ENCODE measurements at regions not wholly inside any gene's neighbourhood (a gene's known extent, or its start where the extent isn't known, plus 50 kb on each side); places are given as distances from the start of the nearest gene placed in this dataset.

- no peaks in the 10 kb centered on the region for H3K9me2 ChIP-seq (ENCODE audit: insufficient read depth)
- intact Hi-C loops (cut with micrococcal nuclease; ENCODE audit: unreplicated experiment): no loop called here
- no peak overlapping the region for H3K4me2 ChIP-seq
- no peaks in the 10 kb centered on the region for H3K36me3 ChIP-seq (ENCODE audit: low read depth)
- no peaks in the 10 kb centered on the region for H3F3A ChIP-seq (ENCODE audit: insufficient read depth, low read depth)
- DNase-seq: no peak
- no peaks in the 10 kb centered on the region for H3K4me1 ChIP-seq (replicated peaks; ENCODE audit: insufficient read depth)
- TF ChIP-seq CTCF (conservative IDR thresholded peaks at IDR 0.05): no peak
- no peak for TF ChIP-seq EZH2 (IDR thresholded peaks at IDR 0.05; ENCODE audit: low read depth)
- no peak overlapping the region for H3K4me3 ChIP-seq
- no peaks in the 10 kb centered on the region for H3K9me3 ChIP-seq (ENCODE audit: insufficient read depth, low read depth)
- ChIA-PET POLR2A (ENCODE audit: unreplicated experiment) (no interaction called here), CTCF (no interaction called here)
- no peaks in the 10 kb centered on the region for H3K27me3 ChIP-seq (ENCODE audit: insufficient read depth, low read depth)
- BruUV-seq (replicated peaks): no TSS peak
- H3K27ac ChIP-seq: no peak overlapping the region
- no peak overlapping the region for H2AFZ ChIP-seq
- H3K79me2 ChIP-seq (ENCODE audit: low read depth): no peaks in the 10 kb centered on the region
- H4K20me1 ChIP-seq (ENCODE audit: insufficient read depth): no peaks in the 10 kb centered on the region
These were observed 214.8 kb downstream of the NDFIP2 start for GRCh38 chr13:79695754-79696153.

GRCh38 chr13:79692846-79693245 lies 211.9 kb downstream of the NDFIP2 start:
- ChIA-PET CTCF (no interaction called here), POLR2A (ENCODE audit: unreplicated experiment) (no interaction called here)
- Histone ChIP-seq H4K20me1 (ENCODE audit: insufficient read depth) (no peaks in the 10 kb centered on the region), H3K4me2 (no peak overlapping the region), H3K4me3 (no peak overlapping the region), H3K27me3 (ENCODE audit: insufficient read depth, low read depth) (no peaks in the 10 kb centered on the region), H3K4me1 (replicated peaks; ENCODE audit: insufficient read depth) (no peaks in the 10 kb centered on the region), H3K79me2 (ENCODE audit: low read depth) (no peaks in the 10 kb centered on the region), H3K9me3 (ENCODE audit: insufficient read depth, low read depth) (no peaks in the 10 kb centered on the region), H2AFZ (no peak overlapping the region), H3K27ac (no peak overlapping the region), H3F3A (ENCODE audit: insufficient read depth, low read depth) (no peaks in the 10 kb centered on the region), H3K9me2 (ENCODE audit: insufficient read depth) (no peaks in the 10 kb centered on the region), H3K36me3 (ENCODE audit: low read depth) (no peaks in the 10 kb centered on the region)
- no peak for TF ChIP-seq EZH2 (IDR thresholded peaks at IDR 0.05; ENCODE audit: low read depth)
- no peak for TF ChIP-seq CTCF (conservative IDR thresholded peaks at IDR 0.05)
- DNase-seq: no peak
- no TSS peak for BruUV-seq (replicated peaks)
- intact Hi-C loops (cut with micrococcal nuclease; ENCODE audit: unreplicated experiment): no loop called here

GRCh38 chr13:79691826-79692225 lies 210.9 kb downstream of the NDFIP2 start:
- ChIA-PET CTCF (no interaction called here), POLR2A (ENCODE audit: unreplicated experiment) (no interaction called here)
- DNase-seq: no peak
- no peaks in the 10 kb centered on the region for H4K20me1 ChIP-seq (ENCODE audit: insufficient read depth)
- BruUV-seq (replicated peaks): no TSS peak
- no peak overlapping the region for H3K4me3 ChIP-seq
- no peaks in the 10 kb centered on the region for H3K79me2 ChIP-seq (ENCODE audit: low read depth)
- no peaks in the 10 kb centered on the region for H3K9me2 ChIP-seq (ENCODE audit: insufficient read depth)
- H3K27me3 ChIP-seq (ENCODE audit: insufficient read depth, low read depth): no peaks in the 10 kb centered on the region
- no peak overlapping the region for H2AFZ ChIP-seq
- H3K9me3 ChIP-seq (ENCODE audit: insufficient read depth, low read depth): no peaks in the 10 kb centered on the region
- H3K27ac ChIP-seq: no peak overlapping the region
- no peak for TF ChIP-seq CTCF (conservative IDR thresholded peaks at IDR 0.05)
- TF ChIP-seq EZH2 (IDR thresholded peaks at IDR 0.05; ENCODE audit: low read depth): no peak
- intact Hi-C loops (cut with micrococcal nuclease; ENCODE audit: unreplicated experiment): no loop called here
- H3K4me1 ChIP-seq (replicated peaks; ENCODE audit: insufficient read depth): no peaks in the 10 kb centered on the region
- H3K36me3 ChIP-seq (ENCODE audit: low read depth): no peaks in the 10 kb centered on the region
- H3K4me2 ChIP-seq: no peak overlapping the region
- H3F3A ChIP-seq (ENCODE audit: insufficient read depth, low read depth): no peaks in the 10 kb centered on the region
